ENCODE measurements at regions not wholly inside any gene's neighbourhood (a gene's known extent, or its start where the extent isn't known, plus 50 kb on each side); places are given as distances from the start of the nearest gene placed in this dataset.

DNA sequence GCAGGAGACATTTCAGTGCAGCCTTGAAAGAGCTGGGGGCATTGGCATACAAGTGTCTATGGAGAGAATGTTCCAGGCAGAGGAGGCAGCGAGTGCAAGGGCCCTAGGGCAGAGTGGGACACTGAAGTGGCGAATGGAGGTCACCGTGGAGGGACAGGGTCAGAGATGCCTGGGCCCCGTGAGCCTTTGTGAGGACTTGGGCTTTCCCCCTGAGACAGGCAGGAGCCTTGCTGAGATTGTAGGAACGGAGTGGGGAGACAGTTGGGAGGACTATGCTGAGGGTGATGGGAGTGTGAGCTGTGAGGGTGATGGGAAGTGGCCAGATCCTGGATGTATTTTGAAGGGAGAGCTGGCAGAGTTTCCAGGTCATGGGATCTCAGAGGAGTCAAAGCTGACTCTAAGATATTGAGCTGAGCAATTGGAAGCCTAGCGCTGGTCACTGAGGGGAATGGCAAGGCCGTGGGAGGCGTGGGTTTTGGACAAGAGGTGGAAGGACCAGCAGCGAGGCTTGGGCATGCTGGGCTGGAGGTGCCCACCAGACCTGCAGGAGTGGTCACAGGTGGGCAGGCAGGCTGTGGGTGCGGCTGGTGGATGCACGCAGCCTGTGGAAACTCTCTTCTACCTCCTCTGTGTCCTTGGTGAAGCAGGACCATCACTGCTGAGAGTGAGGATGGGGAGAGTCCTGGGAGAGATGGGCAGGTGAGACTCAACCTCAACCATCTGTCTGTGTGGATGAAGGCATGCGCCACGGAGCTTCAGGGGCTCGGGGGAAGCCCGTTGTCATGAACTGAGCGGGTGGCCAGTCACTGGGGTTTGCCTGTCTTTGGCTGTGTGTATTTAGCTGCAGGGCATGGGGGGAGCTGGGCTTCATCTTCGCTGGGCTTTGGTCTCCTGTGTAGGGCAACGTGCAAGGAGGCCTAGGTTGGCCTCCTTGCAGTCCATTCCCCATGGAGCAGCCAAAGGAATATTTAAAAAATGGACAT is 241.2 kb upstream of the HS6ST1 start:
- TF ChIP-seq, protein P1, sequence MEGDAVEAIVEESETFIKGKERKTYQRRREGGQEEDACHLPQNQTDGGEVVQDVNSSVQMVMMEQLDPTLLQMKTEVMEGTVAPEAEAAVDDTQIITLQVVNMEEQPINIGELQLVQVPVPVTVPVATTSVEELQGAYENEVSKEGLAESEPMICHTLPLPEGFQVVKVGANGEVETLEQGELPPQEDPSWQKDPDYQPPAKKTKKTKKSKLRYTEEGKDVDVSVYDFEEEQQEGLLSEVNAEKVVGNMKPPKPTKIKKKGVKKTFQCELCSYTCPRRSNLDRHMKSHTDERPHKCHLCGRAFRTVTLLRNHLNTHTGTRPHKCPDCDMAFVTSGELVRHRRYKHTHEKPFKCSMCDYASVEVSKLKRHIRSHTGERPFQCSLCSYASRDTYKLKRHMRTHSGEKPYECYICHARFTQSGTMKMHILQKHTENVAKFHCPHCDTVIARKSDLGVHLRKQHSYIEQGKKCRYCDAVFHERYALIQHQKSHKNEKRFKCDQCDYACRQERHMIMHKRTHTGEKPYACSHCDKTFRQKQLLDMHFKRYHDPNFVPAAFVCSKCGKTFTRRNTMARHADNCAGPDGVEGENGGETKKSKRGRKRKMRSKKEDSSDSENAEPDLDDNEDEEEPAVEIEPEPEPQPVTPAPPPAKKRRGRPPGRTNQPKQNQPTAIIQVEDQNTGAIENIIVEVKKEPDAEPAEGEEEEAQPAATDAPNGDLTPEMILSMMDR (IDR thresholded peaks at IDR 0.05): no peak
- TF ChIP-seq POLR2A (IDR thresholded peaks at IDR 0.05): no peak

Data from testis (tissue), 2 donors.